ENCODE measurements at regions not wholly inside any gene's neighbourhood (a gene's known extent, or its start where the extent isn't known, plus 50 kb on each side); places are given as distances from the start of the nearest gene placed in this dataset.

GRCh38 chr3:159144891-159145290 lies 343.0 kb downstream of the MFSD1 start:
- Histone ChIP-seq H3K27ac (no peak overlapping the region), H3K36me3 (no peaks in the 10 kb centered on the region), H3K4me1 (no peaks in the 10 kb centered on the region), H3K27me3 (no peaks in the 10 kb centered on the region), H3K4me3 (no peak overlapping the region), H3K9me3 (no peaks in the 10 kb centered on the region)
- intact Hi-C loops (cut with DNase I): no loop called here
- TF ChIP-seq POLR2A (IDR thresholded peaks at IDR 0.05): no peak
- no peak for TF ChIP-seq EP300 (IDR thresholded peaks at IDR 0.05)
- TF ChIP-seq CTCF (IDR thresholded peaks at IDR 0.05): no peak
- no peak for TF ChIP-seq POLR2AphosphoS5 (IDR thresholded peaks at IDR 0.05)
- no peak for DNase-seq

- no peak for DNase-seq
- Histone ChIP-seq H3K4me1 (no peaks in the 10 kb centered on the region), H3K4me3 (no peak overlapping the region), H3K9me3 (no peaks in the 10 kb centered on the region), H3K27ac (no peak overlapping the region), H3K36me3 (no peaks in the 10 kb centered on the region), H3K27me3 (no peaks in the 10 kb centered on the region)
- no peak for TF ChIP-seq EP300 (IDR thresholded peaks at IDR 0.05)
- TF ChIP-seq POLR2AphosphoS5 (IDR thresholded peaks at IDR 0.05): no peak
- no peak for TF ChIP-seq CTCF (IDR thresholded peaks at IDR 0.05)
- TF ChIP-seq POLR2A (IDR thresholded peaks at IDR 0.05): no peak
- WGBS, 2 donors: 68 to 69% methylated on average over 3 of the region's 3 CpGs
- intact Hi-C loops (cut with DNase I): no loop called here
Measured at GRCh38 chr3:159146392-159146791, 344.5 kb downstream of the MFSD1 start.

GRCh38 chr3:159146856-159147435 lies 345.1 kb downstream of the MFSD1 start:
- TF ChIP-seq POLR2A (IDR thresholded peaks at IDR 0.05) (no peak), EP300 (IDR thresholded peaks at IDR 0.05) (no peak), POLR2AphosphoS5 (IDR thresholded peaks at IDR 0.05) (no peak)
- Histone ChIP-seq H3K9me3 (no peaks in the 10 kb centered on the region), H3K36me3 (no peaks in the 10 kb centered on the region), H3K4me1 (no peaks in the 10 kb centered on the region), H3K27ac (no peak overlapping the region), H3K4me3 (no peak overlapping the region), H3K27me3 (no peaks in the 10 kb centered on the region)
- intact Hi-C loops (cut with DNase I): no loop called here
- DNase-seq: no peak
- WGBS, 2 donors: 63 to 67% methylated on average over 4 of the region's 4 CpGs

- TF ChIP-seq CTCF (IDR thresholded peaks at IDR 0.05) (no peak), EP300 (IDR thresholded peaks at IDR 0.05) (no peak), POLR2AphosphoS5 (IDR thresholded peaks at IDR 0.05) (no peak)
- 78 to 87% methylated on average over 4 of the region's 4 CpGs for WGBS, 2 donors
- intact Hi-C loops (cut with DNase I): no loop called here
- H3K4me3 ChIP-seq: no peak overlapping the region
- no peaks in the 10 kb centered on the region for H3K9me3 ChIP-seq
- DNase-seq: no peak
- no peak overlapping the region for H3K27ac ChIP-seq
- H3K4me1 ChIP-seq: no peaks in the 10 kb centered on the region
- no peaks in the 10 kb centered on the region for H3K36me3 ChIP-seq
- H3K27me3 ChIP-seq: no peaks in the 10 kb centered on the region
Measured at GRCh38 chr3:159147813-159148212, 346.0 kb downstream of the MFSD1 start.

- Histone ChIP-seq H3K27me3 (no peaks in the 10 kb centered on the region), H3K27ac (no peak overlapping the region), H3K4me3 (no peak overlapping the region), H3K4me1 (no peaks in the 10 kb centered on the region), H3K9me3 (no peaks in the 10 kb centered on the region), H3K36me3 (no peaks in the 10 kb centered on the region)
- WGBS, 2 donors: 76 to 81% methylated on average over 1 of the region's 1 CpG
- TF ChIP-seq EP300 (IDR thresholded peaks at IDR 0.05) (no peak), POLR2A (IDR thresholded peaks at IDR 0.05) (no peak), CTCF (IDR thresholded peaks at IDR 0.05) (no peak), POLR2AphosphoS5 (IDR thresholded peaks at IDR 0.05) (no peak)
- no peak for DNase-seq
- intact Hi-C loops (cut with DNase I): no loop called here
Measured at GRCh38 chr3:159148466-159148865, 346.6 kb downstream of the MFSD1 start.
